ENCODE measurements at regions not wholly inside any gene's neighbourhood (a gene's known extent, or its start where the extent isn't known, plus 50 kb on each side); places are given as distances from the start of the nearest gene placed in this dataset.

DNA sequence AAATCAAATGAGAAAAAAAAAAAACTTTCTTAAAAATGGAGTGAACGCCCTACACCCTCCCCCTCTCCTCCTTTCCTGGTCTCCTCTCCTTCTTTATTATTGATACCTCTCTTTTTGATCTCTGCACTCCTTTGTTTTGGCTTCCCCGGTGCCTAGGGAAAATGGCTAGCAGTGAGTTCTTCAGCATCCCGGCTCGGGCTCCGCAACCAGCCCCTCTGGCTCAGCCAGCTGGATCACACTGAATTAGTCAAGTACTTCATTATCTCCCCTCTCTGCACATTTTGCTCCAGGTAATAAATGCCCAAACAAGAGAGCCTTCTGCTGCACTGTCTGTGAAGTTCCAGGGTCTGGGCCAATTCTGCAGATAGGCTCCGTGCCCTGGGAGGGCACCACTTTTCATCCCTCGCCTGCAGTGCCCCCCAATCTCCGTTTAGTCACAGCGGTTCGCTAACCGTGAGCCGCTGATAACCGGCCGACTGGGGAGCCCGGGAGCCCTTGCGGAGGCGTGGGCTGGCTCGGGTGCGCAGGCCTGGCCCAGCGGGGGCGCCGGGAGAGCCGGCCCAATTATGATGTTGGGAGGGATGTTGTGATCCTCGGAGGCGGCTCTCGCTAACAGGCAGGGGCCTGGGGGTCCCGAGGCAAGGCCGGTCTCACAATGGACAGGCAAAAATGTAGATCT is 301.9 kb downstream of the TFAP2A start:
- TF ChIP-seq, protein P1, sequence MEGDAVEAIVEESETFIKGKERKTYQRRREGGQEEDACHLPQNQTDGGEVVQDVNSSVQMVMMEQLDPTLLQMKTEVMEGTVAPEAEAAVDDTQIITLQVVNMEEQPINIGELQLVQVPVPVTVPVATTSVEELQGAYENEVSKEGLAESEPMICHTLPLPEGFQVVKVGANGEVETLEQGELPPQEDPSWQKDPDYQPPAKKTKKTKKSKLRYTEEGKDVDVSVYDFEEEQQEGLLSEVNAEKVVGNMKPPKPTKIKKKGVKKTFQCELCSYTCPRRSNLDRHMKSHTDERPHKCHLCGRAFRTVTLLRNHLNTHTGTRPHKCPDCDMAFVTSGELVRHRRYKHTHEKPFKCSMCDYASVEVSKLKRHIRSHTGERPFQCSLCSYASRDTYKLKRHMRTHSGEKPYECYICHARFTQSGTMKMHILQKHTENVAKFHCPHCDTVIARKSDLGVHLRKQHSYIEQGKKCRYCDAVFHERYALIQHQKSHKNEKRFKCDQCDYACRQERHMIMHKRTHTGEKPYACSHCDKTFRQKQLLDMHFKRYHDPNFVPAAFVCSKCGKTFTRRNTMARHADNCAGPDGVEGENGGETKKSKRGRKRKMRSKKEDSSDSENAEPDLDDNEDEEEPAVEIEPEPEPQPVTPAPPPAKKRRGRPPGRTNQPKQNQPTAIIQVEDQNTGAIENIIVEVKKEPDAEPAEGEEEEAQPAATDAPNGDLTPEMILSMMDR (IDR thresholded peaks at IDR 0.05 in 4 of 5, conservative IDR thresholded peaks at IDR 0.05 in 1 of 5): no peak
- no peak for TF ChIP-seq POLR2A (IDR thresholded peaks at IDR 0.05)

Measured in gastrocnemius medialis (tissue), 4 donors.